ENCODE measurements at regions not wholly inside any gene's neighbourhood (a gene's known extent, or its start where the extent isn't known, plus 50 kb on each side); places are given as distances from the start of the nearest gene placed in this dataset.

DNA sequence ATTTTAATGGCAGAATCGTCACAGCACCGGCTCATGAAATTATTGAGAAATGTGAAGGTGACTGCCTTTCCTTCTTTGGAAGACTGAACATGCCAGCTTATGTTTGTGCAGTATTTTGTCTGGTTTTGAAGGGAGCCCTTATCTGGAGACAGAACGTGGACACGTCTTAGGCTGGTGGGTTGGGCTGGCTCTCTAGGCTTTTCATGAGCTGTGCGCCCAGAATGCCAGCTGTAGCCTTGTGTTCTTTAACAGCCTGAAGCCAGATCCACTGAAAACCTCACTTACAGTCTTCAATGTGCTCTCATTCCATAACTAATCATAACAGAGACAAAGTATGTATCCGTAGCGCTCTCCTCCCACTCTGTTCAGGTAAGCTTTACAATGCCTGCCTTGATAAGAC lies 184.4 kb upstream of the HTR2A start:
- Histone ChIP-seq H3K9me1 (ENCODE audit: control insufficient read depth, extremely low read depth, insufficient read depth, low read length) (no peaks in the 10 kb centered on the region), H3K27me3 (ENCODE audit: control insufficient read depth, extremely low read depth, insufficient read depth, low read length) (no peaks in the 10 kb centered on the region), H2AFZ (ENCODE audit: control insufficient read depth, low read length) (no peak overlapping the region), H3K27ac (ENCODE audit: control insufficient read depth, insufficient read depth, low read length) (no peak overlapping the region), H4K20me1 (ENCODE audit: control insufficient read depth, extremely low read depth, insufficient read depth, low read length) (no peaks in the 10 kb centered on the region), H3K4me3 (ENCODE audit: control insufficient read depth in 2 of 3, extremely low read depth in 1 of 3, insufficient read depth in 2 of 3, low read depth in 1 of 3, low read length in 3 of 3) (no peak overlapping the region), H3K9ac (ENCODE audit: control insufficient read depth, extremely low read depth, insufficient read depth, low read length) (no peak overlapping the region), H3K9me3 (ENCODE audit: control insufficient read depth, low read depth, low read length) (no peaks in the 10 kb centered on the region), H3K4me2 (ENCODE audit: control insufficient read depth, extremely low read depth, insufficient read depth, low read depth, low read length) (no peak overlapping the region), H3K36me3 (ENCODE audit: control insufficient read depth in 2 of 2, extremely low read depth in 1 of 2, insufficient read depth in 2 of 2, low read length in 2 of 2) (no peaks in the 10 kb centered on the region), H3K79me2 (ENCODE audit: control insufficient read depth, insufficient read depth, low read length) (no peaks in the 10 kb centered on the region), H3K4me1 (ENCODE audit: control insufficient read depth, extremely low read depth, insufficient read depth, low read length) (no peaks in the 10 kb centered on the region)
- dilution Hi-C loops (cut with MboI; ENCODE audit: extremely low pct_ligation_motif_present, low sequenced_read_pairs), result no loop called here
- FAIRE-seq (no peak), DNase-seq (ENCODE audit: low read depth, low spot score) (no peak)
- no peak for TF ChIP-seq EZH2 (IDR thresholded peaks at IDR 0.05; ENCODE audit: low read length)
- TF ChIP-seq, protein P1, sequence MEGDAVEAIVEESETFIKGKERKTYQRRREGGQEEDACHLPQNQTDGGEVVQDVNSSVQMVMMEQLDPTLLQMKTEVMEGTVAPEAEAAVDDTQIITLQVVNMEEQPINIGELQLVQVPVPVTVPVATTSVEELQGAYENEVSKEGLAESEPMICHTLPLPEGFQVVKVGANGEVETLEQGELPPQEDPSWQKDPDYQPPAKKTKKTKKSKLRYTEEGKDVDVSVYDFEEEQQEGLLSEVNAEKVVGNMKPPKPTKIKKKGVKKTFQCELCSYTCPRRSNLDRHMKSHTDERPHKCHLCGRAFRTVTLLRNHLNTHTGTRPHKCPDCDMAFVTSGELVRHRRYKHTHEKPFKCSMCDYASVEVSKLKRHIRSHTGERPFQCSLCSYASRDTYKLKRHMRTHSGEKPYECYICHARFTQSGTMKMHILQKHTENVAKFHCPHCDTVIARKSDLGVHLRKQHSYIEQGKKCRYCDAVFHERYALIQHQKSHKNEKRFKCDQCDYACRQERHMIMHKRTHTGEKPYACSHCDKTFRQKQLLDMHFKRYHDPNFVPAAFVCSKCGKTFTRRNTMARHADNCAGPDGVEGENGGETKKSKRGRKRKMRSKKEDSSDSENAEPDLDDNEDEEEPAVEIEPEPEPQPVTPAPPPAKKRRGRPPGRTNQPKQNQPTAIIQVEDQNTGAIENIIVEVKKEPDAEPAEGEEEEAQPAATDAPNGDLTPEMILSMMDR (optimal IDR thresholded peaks at IDR 0.05 in 1 of 3, IDR thresholded peaks at IDR 0.05 in 1 of 3, conservative IDR thresholded peaks at IDR 0.05 in 1 of 3; ENCODE audit: extremely low read depth in 1 of 3, insufficient read depth in 2 of 3, low read length in 3 of 3), result no peak

DNA sequence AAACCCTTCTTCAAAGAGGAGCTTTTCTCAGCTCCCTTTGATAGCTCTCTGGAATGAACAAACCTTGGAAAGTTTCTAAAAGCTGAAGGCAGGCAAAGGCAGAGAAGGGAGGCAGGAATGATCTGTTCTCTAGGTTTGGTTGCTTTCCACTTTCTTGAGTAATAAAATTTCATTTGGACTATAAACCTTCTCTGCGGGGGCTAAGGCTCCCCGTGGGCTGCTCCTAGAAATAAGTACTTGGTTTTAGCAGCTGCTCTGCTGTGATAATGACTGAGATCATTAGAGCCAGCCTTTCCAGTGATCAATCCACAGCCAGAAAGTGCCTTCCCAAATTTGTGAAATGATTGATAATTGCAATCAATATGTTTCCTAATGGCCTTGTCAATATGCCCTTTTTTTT lies 183.8 kb upstream of the HTR2A start:
- H3K9ac ChIP-seq (ENCODE audit: control insufficient read depth, extremely low read depth, insufficient read depth, low read length), result no peak overlapping the region
- FAIRE-seq (no peak), DNase-seq (ENCODE audit: low read depth, low spot score) (no peak)
- H2AFZ ChIP-seq (ENCODE audit: control insufficient read depth, low read length), result no peak overlapping the region
- TF ChIP-seq EZH2 (IDR thresholded peaks at IDR 0.05; ENCODE audit: low read length), result no peak
- TF ChIP-seq, protein P1 (optimal IDR thresholded peaks at IDR 0.05 in 1 of 3, IDR thresholded peaks at IDR 0.05 in 1 of 3, conservative IDR thresholded peaks at IDR 0.05 in 1 of 3; ENCODE audit: extremely low read depth in 1 of 3, insufficient read depth in 2 of 3, low read length in 3 of 3), result no peak
- H3K27me3 ChIP-seq (ENCODE audit: control insufficient read depth, extremely low read depth, insufficient read depth, low read length), result no peaks in the 10 kb centered on the region
- H3K4me3 ChIP-seq (ENCODE audit: control insufficient read depth in 2 of 3, extremely low read depth in 1 of 3, insufficient read depth in 2 of 3, low read depth in 1 of 3, low read length in 3 of 3), result no peak overlapping the region
- no peak overlapping the region for H3K4me2 ChIP-seq (ENCODE audit: control insufficient read depth, extremely low read depth, insufficient read depth, low read depth, low read length)
- H3K27ac ChIP-seq (ENCODE audit: control insufficient read depth, insufficient read depth, low read length), result no peak overlapping the region
- no peaks in the 10 kb centered on the region for H3K36me3 ChIP-seq (ENCODE audit: control insufficient read depth in 2 of 2, extremely low read depth in 1 of 2, insufficient read depth in 2 of 2, low read length in 2 of 2)
- no peaks in the 10 kb centered on the region for H3K4me1 ChIP-seq (ENCODE audit: control insufficient read depth, extremely low read depth, insufficient read depth, low read length)
- dilution Hi-C loops (cut with MboI; ENCODE audit: extremely low pct_ligation_motif_present, low sequenced_read_pairs), result no loop called here
- no peaks in the 10 kb centered on the region for H3K79me2 ChIP-seq (ENCODE audit: control insufficient read depth, insufficient read depth, low read length)
- no peaks in the 10 kb centered on the region for H4K20me1 ChIP-seq (ENCODE audit: control insufficient read depth, extremely low read depth, insufficient read depth, low read length)
- no peaks in the 10 kb centered on the region for H3K9me3 ChIP-seq (ENCODE audit: control insufficient read depth, low read depth, low read length)
- no peaks in the 10 kb centered on the region for H3K9me1 ChIP-seq (ENCODE audit: control insufficient read depth, extremely low read depth, insufficient read depth, low read length)
